Neural progenitor cell (in vitro differentiated cells): ENCODE measurements at regions not wholly inside any gene's neighbourhood (a gene's known extent, or its start where the extent isn't known, plus 50 kb on each side); places are given as distances from the start of the nearest gene placed in this dataset.
A peak's percentile ranks its signal among the peaks of the same experiment; 100 is the strongest.

Source experiments
- DNase-seq: peaks from one replicate; pipeline ENCODE4 v3.0.0-alpha.2; 2016; ENCODE audit warnings: low spot score
- H2AFZ ChIP-seq: fragments of 200-600 bp; sonication (generic); replicated peaks from 2 replicates; pipeline ENCODE4 v1.6.1; 2016; ENCODE audit warnings: antibody characterized with exemption
- H3F3A ChIP-seq: fragments of 200-600 bp; sonication (generic); 2 replicates; pipeline ENCODE4 v1.6.1; 2016; ENCODE audit warnings: antibody characterized with exemption, low read depth
- H3K27ac ChIP-seq: fragments of 200-600 bp; sonication (generic); 2 replicates; pipeline ENCODE4 v1.5.1; 2016; ENCODE audit warnings: mild to moderate bottlenecking
- H3K27me3 ChIP-seq: fragments of 200-600 bp; sonication (generic); 2 replicates; pipeline ENCODE4 v1.6.1; 2016; ENCODE audit warnings: mild to moderate bottlenecking, moderate library complexity
- H3K36me3 ChIP-seq: fragments of 200-600 bp; sonication (generic); 2 replicates; pipeline ENCODE4 v1.5.1; 2016
- H3K4me1 ChIP-seq: fragments of 200-600 bp; sonication (generic); 2 replicates; pipeline ENCODE4 v1.6.1; 2016; ENCODE audit warnings: mixed run types
- H3K4me2 ChIP-seq: fragments of 200-600 bp; sonication (generic); 2 replicates; pipeline ENCODE4 v1.6.1; 2016
- H3K4me3 ChIP-seq: fragments of 200-600 bp; sonication (generic); 2 replicates; pipeline ENCODE4 v1.5.1; 2016
- H3K79me2 ChIP-seq: fragments of 200-600 bp; sonication (generic); 2 replicates; pipeline ENCODE4 v1.6.1; 2016; ENCODE audit warnings: low read depth
- H3K9ac ChIP-seq: fragments of 200-600 bp; sonication (generic); 2 replicates; pipeline ENCODE4 v1.6.1; 2016
- H3K9me3 ChIP-seq: fragments of 200-600 bp; sonication (generic); 2 replicates; pipeline ENCODE4 v1.5.1; 2016; ENCODE audit warnings: low read depth
- H4K20me1 ChIP-seq: fragments of 200-600 bp; sonication (generic); 2 replicates; pipeline ENCODE4 v1.6.1; 2016; ENCODE audit warnings: low read depth
- H3K27ac Mint-ChIP-seq: 3 replicates; pipeline ENCODE4 v1.8.0; 2021; ENCODE audit warnings: mixed read lengths
- H3K27me3 Mint-ChIP-seq: 2 replicates; pipeline ENCODE4 v1.8.0; 2022; ENCODE audit warnings: low read depth, mild to moderate bottlenecking, inconsistent platforms, moderate library complexity, mixed read lengths; ENCODE audit not compliant: insufficient read depth
- H3K36me3 Mint-ChIP-seq: 3 replicates; pipeline ENCODE4 v1.8.0; 2021; ENCODE audit warnings: mixed read lengths
- H3K4me1 Mint-ChIP-seq: 3 replicates; pipeline ENCODE4 v1.8.0; 2021; ENCODE audit warnings: mixed read lengths
- H3K4me3 Mint-ChIP-seq: 3 replicates; pipeline ENCODE4 v1.8.0; 2021; ENCODE audit warnings: mild to moderate bottlenecking, moderate library complexity, mixed read lengths
- H3K9me3 Mint-ChIP-seq: 3 replicates; pipeline ENCODE4 v1.8.0; 2020; ENCODE audit warnings: mixed read lengths
- CTCF ChIP-seq: fragments of 200-600 bp; sonication (generic); IDR thresholded peaks from 2 replicates; pipeline ENCODE4 v1.5.1; 2017; ENCODE audit warnings: antibody characterized with exemption, mild to moderate bottlenecking
- EZH2 ChIP-seq: fragments of 200-600 bp; sonication (generic); IDR thresholded peaks from 2 replicates; pipeline ENCODE4 v1.6.1; 2017; ENCODE audit warnings: antibody characterized with exemption, mild to moderate bottlenecking, moderate library complexity
- EZH2phosphoT487 ChIP-seq: fragments of 200-600 bp; sonication (generic); IDR thresholded peaks from 2 replicates; pipeline ENCODE4 v1.6.1; 2017; ENCODE audit warnings: antibody characterized with exemption

- TF ChIP-seq EZH2phosphoT487 (no peak), CTCF (no peak), EZH2 (no peak)
- H3K4me3 ChIP-seq: no peak overlapping the region
- Mint-ChIP-seq H3K27ac (no peak overlapping the region), H3K9me3 (no peaks in the 10 kb centered on the region), H3K4me3 (no peak overlapping the region), H3K27me3 (no peaks in the 10 kb centered on the region), H3K36me3 (no peaks in the 10 kb centered on the region), H3K4me1 (peaks cover 18% of the 10 kb centered on the region)
- H3K9ac ChIP-seq: no peak overlapping the region
- H4K20me1 ChIP-seq: no peaks in the 10 kb centered on the region
- H3K27me3 ChIP-seq: no peaks in the 10 kb centered on the region
- H3K4me2 ChIP-seq: no peak overlapping the region
- no peaks in the 10 kb centered on the region for H3K9me3 ChIP-seq
- no peak for DNase-seq
- H3K79me2 ChIP-seq: no peaks in the 10 kb centered on the region
- H3K27ac ChIP-seq: no peak overlapping the region
- peak overlapping the region; percentile 2 for H2AFZ ChIP-seq
- no peaks in the 10 kb centered on the region for H3K36me3 ChIP-seq
- peaks cover 5% of the 10 kb centered on the region for H3K4me1 ChIP-seq
- no peaks in the 10 kb centered on the region for H3F3A ChIP-seq
Measured at GRCh38 chr5:91848453-91848852, 465.3 kb upstream of the ARRDC3 start.

- no peak overlapping the region for H3K4me3 Mint-ChIP-seq
- H3K27me3 Mint-ChIP-seq: no peaks in the 10 kb centered on the region
- no peak overlapping the region for H3K4me2 ChIP-seq
- H3K27ac Mint-ChIP-seq: no peak overlapping the region
- no peaks in the 10 kb centered on the region for H3F3A ChIP-seq
- H3K79me2 ChIP-seq: no peaks in the 10 kb centered on the region
- H3K4me1 Mint-ChIP-seq: peaks cover 17% of the 10 kb centered on the region
- H3K27me3 ChIP-seq: no peaks in the 10 kb centered on the region
- peaks cover 25% of the 10 kb centered on the region for H3K4me1 ChIP-seq
- H2AFZ ChIP-seq: no peak overlapping the region
- no peaks in the 10 kb centered on the region for H4K20me1 ChIP-seq
- no peak for TF ChIP-seq EZH2
- TF ChIP-seq CTCF: no peak
- TF ChIP-seq EZH2phosphoT487: no peak
- H3K9me3 ChIP-seq: no peaks in the 10 kb centered on the region
- no peak for DNase-seq
- no peaks in the 10 kb centered on the region for H3K9me3 Mint-ChIP-seq
- no peaks in the 10 kb centered on the region for H3K36me3 ChIP-seq
- no peak overlapping the region for H3K4me3 ChIP-seq
- no peak overlapping the region for H3K27ac ChIP-seq
- no peaks in the 10 kb centered on the region for H3K36me3 Mint-ChIP-seq
- H3K9ac ChIP-seq: no peak overlapping the region
Measured at GRCh38 chr5:91841423-91841822, 458.3 kb upstream of the ARRDC3 start.

GRCh38 chr5:91840412-91840811, 457.3 kb upstream of the ARRDC3 start:
- TF ChIP-seq EZH2 (no peak), CTCF (no peak), EZH2phosphoT487 (no peak)
- H3K4me2 ChIP-seq: peak overlapping the region; percentile 31

More at GRCh38 chr5:91840412-91840811, 457.3 kb upstream of the ARRDC3 start:
- Histone ChIP-seq H3K4me3 (no peak overlapping the region), H3K79me2 (no peaks in the 10 kb centered on the region), H3K27me3 (no peaks in the 10 kb centered on the region), H3K4me1 (peaks cover 25% of the 10 kb centered on the region), H4K20me1 (no peaks in the 10 kb centered on the region), H3K9ac (no peak overlapping the region), H3K36me3 (no peaks in the 10 kb centered on the region), H3K9me3 (no peaks in the 10 kb centered on the region), H3F3A (no peaks in the 10 kb centered on the region), H2AFZ (no peak overlapping the region), H3K27ac (no peak overlapping the region)
- peak; percentile 71 for DNase-seq
- H3K9me3 Mint-ChIP-seq: no peaks in the 10 kb centered on the region
- H3K27me3 Mint-ChIP-seq: no peaks in the 10 kb centered on the region
- H3K36me3 Mint-ChIP-seq: no peaks in the 10 kb centered on the region
- no peak overlapping the region for H3K27ac Mint-ChIP-seq
- H3K4me1 Mint-ChIP-seq: peaks cover 17% of the 10 kb centered on the region
- no peak overlapping the region for H3K4me3 Mint-ChIP-seq
